Stomach (tissue), 8 donors: ENCODE measurements at regions not wholly inside any gene's neighbourhood (a gene's known extent, or its start where the extent isn't known, plus 50 kb on each side); places are given as distances from the start of the nearest gene placed in this dataset.

Source experiments
- DNase-seq, 2 donors: peaks; one replicate each; pipeline versions ENCODE4 v3.0.0 to v3.0.0-alpha.2; 2013 to 2019
- H3K27ac ChIP-seq, 5 donors: fragments of 200-600 bp in 4 of 5; sonication (generic) in 4 of 5; one replicate each; pipeline ENCODE4 v1.5.1; 2013 to 2019; ENCODE audit warnings: mild to moderate bottlenecking in 1 of 5, moderate library complexity in 1 of 5
- H3K27me3 ChIP-seq, 3 donors: fragments of 200-600 bp; sonication (generic); one replicate each; pipeline ENCODE4 v1.5.1; 2017 to 2019; ENCODE audit warnings: mixed run types in 1 of 3
- H3K36me3 ChIP-seq, 4 donors: fragments of 200-600 bp; sonication (generic); 1 replicate in 3 of 4; 2 replicates in 1 of 4; pipeline ENCODE4 v1.5.1; 2016 to 2019
- H3K4me1 ChIP-seq, 4 donors: fragments of 200-600 bp; sonication (generic); one replicate each; pipeline ENCODE4 v1.5.1; 2016 to 2019
- H3K4me3 ChIP-seq, 4 donors: fragments of 200-600 bp; sonication (generic) in 3 of 4; one replicate each; pipeline ENCODE4 v1.5.1; 2016 to 2019; ENCODE audit warnings: mild to moderate bottlenecking in 1 of 4
- H3K9me3 ChIP-seq, 4 donors: fragments of 200-600 bp; sonication (generic); one replicate each; pipeline ENCODE4 v1.5.1; 2016 to 2019
- EP300 ChIP-seq: sonication (generic); formaldehyde crosslinking; IDR thresholded peaks from one replicate; pipeline ENCODE4 v1.6.1; 2017; ENCODE audit warnings: antibody characterized with exemption
- POLR2A ChIP-seq, 4 donors: fragments of 450-650 bp; IDR thresholded peaks; one replicate each; pipeline ENCODE4 v1.6.1; 2016; ENCODE audit warnings: antibody characterized with exemption in 4 of 4, control low read depth in 2 of 4, mild to moderate bottlenecking in 1 of 4, moderate library complexity in 1 of 4
- POLR2AphosphoS5 ChIP-seq, 3 donors: sonication (generic); formaldehyde crosslinking; IDR thresholded peaks; one replicate each; pipeline ENCODE4 v1.6.1; 2016; ENCODE audit warnings: antibody characterized with exemption in 3 of 3
- WGBS, 5 donors: extraction: QIAGEN DNeasy Blood & Tissue Kit in 3 of 5; methylation state at CpG; one replicate each; pipeline versions ENCODE4 v1.1.5 to v1.1.7; 2013 to 2018; 5-methylcytosine and 5-hydroxymethylcytosine counted together
- intact Hi-C: fragments of 100-400 bp; cut with DNase I; formaldehyde crosslinking; loops from one replicate; pipeline ENCODE4 v1.15.1; 2023; ENCODE audit warnings: low total_unique reads
- TF ChIP-seq, protein P1 (sequence below), 7 experiments: fragments of 450-650 bp in 4 of 7; fragments of 200-600 bp in 3 of 7; sonication (generic) in 3 of 7; IDR thresholded peaks; one replicate each; pipeline ENCODE4 v1.5.1; 2016 to 2019; ENCODE audit warnings: antibody characterized with exemption in 7 of 7, control low read depth in 2 of 7, mild to moderate bottlenecking in 1 of 7
- donor health status: healthy with polysubstance abuse.
- donor health status: Bipolar disorder and iron deficiency.
- donor health status: healthy.

DNA sequence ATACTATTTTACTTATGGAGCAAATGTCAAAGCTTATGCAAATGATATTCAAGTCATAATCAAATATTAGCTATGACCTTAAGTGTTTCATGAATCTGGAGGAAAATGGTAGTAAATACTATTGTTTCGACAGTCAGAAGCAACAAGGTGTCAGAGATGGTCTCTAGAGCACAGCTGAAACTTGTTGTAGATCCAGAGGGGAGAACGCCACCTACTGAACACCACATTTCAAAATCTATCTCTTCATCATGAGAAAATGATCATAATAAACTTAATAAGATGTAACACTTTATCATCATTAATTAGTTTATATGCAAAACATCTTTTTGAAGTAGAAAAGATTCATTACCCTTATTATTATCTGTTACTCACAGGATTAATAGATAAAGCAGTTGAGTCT, 418.7 kb downstream of the GATA3 start:
- no peaks in the 10 kb centered on the region for H3K36me3 ChIP-seq
- no peak for TF ChIP-seq POLR2AphosphoS5 (IDR thresholded peaks at IDR 0.05)
- no peak for TF ChIP-seq POLR2A (IDR thresholded peaks at IDR 0.05)
- no peak for TF ChIP-seq EP300
- TF ChIP-seq, protein P1, sequence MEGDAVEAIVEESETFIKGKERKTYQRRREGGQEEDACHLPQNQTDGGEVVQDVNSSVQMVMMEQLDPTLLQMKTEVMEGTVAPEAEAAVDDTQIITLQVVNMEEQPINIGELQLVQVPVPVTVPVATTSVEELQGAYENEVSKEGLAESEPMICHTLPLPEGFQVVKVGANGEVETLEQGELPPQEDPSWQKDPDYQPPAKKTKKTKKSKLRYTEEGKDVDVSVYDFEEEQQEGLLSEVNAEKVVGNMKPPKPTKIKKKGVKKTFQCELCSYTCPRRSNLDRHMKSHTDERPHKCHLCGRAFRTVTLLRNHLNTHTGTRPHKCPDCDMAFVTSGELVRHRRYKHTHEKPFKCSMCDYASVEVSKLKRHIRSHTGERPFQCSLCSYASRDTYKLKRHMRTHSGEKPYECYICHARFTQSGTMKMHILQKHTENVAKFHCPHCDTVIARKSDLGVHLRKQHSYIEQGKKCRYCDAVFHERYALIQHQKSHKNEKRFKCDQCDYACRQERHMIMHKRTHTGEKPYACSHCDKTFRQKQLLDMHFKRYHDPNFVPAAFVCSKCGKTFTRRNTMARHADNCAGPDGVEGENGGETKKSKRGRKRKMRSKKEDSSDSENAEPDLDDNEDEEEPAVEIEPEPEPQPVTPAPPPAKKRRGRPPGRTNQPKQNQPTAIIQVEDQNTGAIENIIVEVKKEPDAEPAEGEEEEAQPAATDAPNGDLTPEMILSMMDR (IDR thresholded peaks at IDR 0.05): no peak
- no peak overlapping the region for H3K4me3 ChIP-seq
- DNase-seq: no peak
- intact Hi-C loops: no loop called here
- peaks cover 0 to 13% (median 4%) of the 10 kb centered on the region in 4 donors for H3K9me3 ChIP-seq
- 64 to 82% (median 69%) methylated on average over 2 of the region's 2 CpGs for WGBS, 5 donors
- no peaks in the 10 kb centered on the region for H3K4me1 ChIP-seq
- no peak overlapping the region for H3K27ac ChIP-seq
- H3K27me3 ChIP-seq: no peaks in the 10 kb centered on the region

DNA sequence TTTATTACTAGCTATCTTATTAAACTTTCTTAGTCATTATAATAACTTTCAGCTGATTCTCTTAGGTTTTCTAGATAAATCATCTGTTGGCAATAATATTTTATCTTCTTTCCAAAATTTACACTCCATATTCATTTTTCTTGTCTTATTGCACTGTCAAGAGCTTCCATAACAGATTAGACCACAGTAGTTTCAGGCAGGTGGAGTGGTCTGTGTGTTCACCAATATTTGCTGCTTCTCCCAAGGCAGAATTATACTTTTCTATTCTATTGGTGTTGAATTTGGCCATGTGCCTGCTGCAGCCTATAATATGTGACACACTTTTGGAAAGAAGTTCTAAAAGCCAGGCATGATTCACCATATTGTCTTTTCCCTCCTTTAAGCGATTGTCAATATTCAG, 422.8 kb downstream of the GATA3 start:
- H3K36me3 ChIP-seq: no peaks in the 10 kb centered on the region
- no peak overlapping the region for H3K27ac ChIP-seq
- TF ChIP-seq POLR2A (IDR thresholded peaks at IDR 0.05) (no peak), EP300 (no peak), POLR2AphosphoS5 (IDR thresholded peaks at IDR 0.05) (no peak)
- TF ChIP-seq, protein P1 (IDR thresholded peaks at IDR 0.05): no peak
- 83 to 91% (median 89%) methylated on average over 1 of the region's 1 CpG for WGBS, 5 donors
- no peak overlapping the region for H3K4me3 ChIP-seq
- H3K9me3 ChIP-seq: peaks cover 0 to 13% (median 4%) of the 10 kb centered on the region in 4 donors
- H3K27me3 ChIP-seq: peaks cover 0 to 3% (median 0%) of the 10 kb centered on the region in 3 donors
- intact Hi-C loops: no loop called here
- no peaks in the 10 kb centered on the region for H3K4me1 ChIP-seq
- DNase-seq: no peak

GRCh38 chr10:8481718-8482504, 427.4 kb downstream of the GATA3 start:
- TF ChIP-seq, protein P1 (IDR thresholded peaks at IDR 0.05): no peak
- TF ChIP-seq POLR2AphosphoS5 (IDR thresholded peaks at IDR 0.05): no peak
- TF ChIP-seq EP300: no peak
- TF ChIP-seq POLR2A (IDR thresholded peaks at IDR 0.05): no peak
- H3K36me3 ChIP-seq: no peaks in the 10 kb centered on the region
- H3K9me3 ChIP-seq: peaks cover 0 to 8% (median 4%) of the 10 kb centered on the region in 4 donors
- intact Hi-C loops: no loop called here
- WGBS, 5 donors: 76 to 80% (median 78%) methylated on average over 10 of the region's 10 CpGs
- no peak overlapping the region for H3K27ac ChIP-seq
- H3K4me3 ChIP-seq: no peak overlapping the region
- H3K4me1 ChIP-seq: no peaks in the 10 kb centered on the region
- DNase-seq: no peak
- peaks cover 0 to 20% (median 0%) of the 10 kb centered on the region in 3 donors for H3K27me3 ChIP-seq

DNA sequence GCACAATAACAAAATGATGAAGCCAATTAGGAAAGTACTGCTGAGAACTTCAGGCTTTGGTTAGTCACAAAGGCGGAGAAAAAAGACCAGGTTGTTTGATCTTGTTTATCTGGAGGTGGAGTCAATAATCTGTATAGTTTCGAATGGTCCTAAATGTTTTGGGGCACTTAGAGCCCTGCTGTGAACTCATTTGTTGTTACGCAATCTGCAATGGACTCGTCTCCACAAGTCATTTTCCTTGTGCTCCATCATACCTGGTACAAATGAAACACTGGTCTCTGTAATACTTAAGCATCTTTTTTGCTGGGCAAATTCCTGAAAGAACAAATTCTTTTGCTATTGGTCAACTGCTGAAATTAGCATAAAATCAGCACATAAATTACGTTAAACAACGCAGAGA, 430.5 kb downstream of the GATA3 start:
- H3K4me3 ChIP-seq: no peak overlapping the region
- peaks cover 0 to 20% (median 0%) of the 10 kb centered on the region in 3 donors for H3K27me3 ChIP-seq
- H3K27ac ChIP-seq: no peak overlapping the region
- TF ChIP-seq POLR2A (IDR thresholded peaks at IDR 0.05): no peak
- TF ChIP-seq, protein P1 (IDR thresholded peaks at IDR 0.05): no peak
- no peak for TF ChIP-seq EP300
- TF ChIP-seq POLR2AphosphoS5 (IDR thresholded peaks at IDR 0.05): no peak
- no peak for DNase-seq
- no peaks in the 10 kb centered on the region for H3K4me1 ChIP-seq
- 69 to 81% (median 77%) methylated on average over 6 of the region's 6 CpGs for WGBS, 5 donors
- intact Hi-C loops: no loop called here
- H3K9me3 ChIP-seq: no peaks in the 10 kb centered on the region
- H3K36me3 ChIP-seq: no peaks in the 10 kb centered on the region
